ENCODE measurements at regions not wholly inside any gene's neighbourhood (a gene's known extent, or its start where the extent isn't known, plus 50 kb on each side); places are given as distances from the start of the nearest gene placed in this dataset.

DNA sequence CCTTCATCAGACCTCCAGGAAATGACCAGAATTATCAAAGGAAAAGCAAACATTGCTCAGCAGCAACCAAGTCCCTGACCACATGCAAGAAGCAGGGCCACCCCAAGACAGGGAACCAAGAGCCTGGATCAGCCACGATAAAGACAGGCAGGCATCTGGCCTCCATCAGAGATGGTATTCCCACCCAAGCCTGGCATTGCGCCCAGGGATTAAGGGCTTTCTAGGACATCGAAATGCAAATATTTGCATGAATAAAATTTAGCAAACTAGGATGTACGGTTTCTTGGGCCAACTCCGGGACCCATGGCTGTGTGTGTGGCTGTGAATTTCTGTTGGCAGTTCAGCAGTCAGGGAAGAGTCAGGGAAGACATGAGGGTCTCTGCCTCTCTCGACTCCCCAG is 241.4 kb upstream of the DYNLRB2 start:
- no peak for DNase-seq

DNA sequence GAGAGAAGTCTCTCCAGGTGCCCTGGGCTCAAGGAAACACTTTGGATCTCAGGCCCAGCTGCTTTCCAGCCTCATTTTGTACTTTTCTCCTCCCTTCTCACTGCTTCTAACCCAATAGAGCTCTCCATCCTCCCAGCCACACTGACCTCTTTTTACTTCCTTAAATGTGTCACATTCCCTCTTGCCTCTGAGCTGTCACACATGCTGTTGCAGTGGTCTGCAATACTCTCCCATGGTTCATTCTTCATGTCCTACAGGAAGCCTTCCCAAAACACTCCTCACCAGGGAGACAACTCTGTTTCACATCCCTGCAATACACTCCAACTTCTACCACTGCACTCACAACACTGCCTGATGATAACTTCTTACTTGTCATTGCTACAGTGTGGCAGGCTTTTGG is 242.1 kb upstream of the DYNLRB2 start:
- no peak for DNase-seq

DNA sequence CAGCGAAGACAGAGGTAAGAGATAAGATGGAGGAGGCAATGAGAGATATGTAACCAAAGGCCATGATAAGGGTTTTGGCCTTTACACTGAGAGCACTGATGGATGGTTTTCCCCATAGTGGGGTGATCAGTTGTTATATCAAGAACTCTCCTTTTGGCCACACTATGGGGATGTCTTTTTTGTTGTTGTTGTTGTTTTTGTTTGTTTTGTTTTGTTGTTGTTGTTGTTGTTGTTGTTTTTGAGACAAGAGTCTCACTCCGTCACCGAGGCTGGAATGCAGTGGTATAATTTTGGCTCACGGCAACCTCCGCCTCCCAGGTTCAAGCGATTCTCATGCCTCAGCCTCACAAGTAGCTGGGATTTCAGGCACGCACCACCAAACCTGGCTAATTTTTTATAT is 244.8 kb upstream of the DYNLRB2 start:
- DNase-seq = no peak

DNA sequence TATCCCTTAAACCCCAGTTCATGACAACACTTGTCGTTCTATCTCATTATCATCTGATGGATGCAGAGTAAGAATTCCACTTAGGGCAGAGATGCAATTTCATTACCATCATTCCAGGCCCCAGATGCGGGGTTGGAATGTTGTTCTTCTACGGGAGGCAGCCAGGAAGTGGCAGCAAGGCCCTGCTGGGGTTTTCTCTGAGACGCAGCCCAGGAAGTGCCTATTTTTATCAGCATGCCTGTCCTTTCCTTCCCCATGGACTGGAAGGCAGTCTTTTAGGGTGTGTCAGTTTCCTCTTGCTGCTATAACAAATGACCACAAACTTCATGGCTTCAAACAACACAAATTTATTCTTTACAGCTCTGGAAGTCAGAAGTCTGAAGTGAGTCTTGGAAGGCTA is 246.6 kb upstream of the DYNLRB2 start:
- no peak for DNase-seq

DNA sequence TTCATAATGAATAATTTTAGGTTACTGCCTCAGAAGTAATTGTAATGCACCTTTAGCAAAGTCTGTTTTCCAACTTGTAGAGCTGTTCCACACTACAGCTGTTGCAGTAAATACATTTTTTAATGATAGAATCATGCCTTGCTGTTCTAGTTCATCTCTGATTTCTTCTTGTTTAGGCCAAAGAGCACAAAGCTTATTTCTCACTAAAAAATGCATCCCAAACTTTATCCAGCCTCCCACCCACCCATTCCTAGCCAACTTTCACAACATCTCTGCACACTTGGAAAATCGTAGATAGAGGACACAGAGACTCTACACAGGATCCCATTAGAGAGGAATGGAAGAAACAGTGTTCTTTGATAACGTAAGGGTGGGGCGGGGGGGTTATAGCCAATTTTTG is 252.2 kb upstream of the DYNLRB2 start:
- DNase-seq = no peak

DNA sequence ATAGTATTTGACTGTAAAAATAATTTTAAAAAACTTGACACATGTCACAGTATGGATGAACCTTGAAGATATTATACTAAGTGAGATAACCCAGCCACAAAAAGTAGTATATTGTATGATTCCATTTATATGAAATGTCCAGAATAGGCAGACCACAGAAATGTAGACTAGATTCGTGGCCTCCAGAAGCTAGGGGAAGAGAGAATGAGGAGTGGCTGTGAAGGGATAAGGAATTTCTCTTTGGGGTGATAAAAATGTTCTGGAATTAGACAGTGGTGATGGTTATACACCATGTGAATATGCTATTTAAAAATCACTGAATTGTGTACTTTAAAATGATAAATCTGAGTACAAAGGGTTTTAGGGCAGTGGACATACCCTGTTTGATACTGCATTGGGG is 253.1 kb upstream of the DYNLRB2 start:
- DNase-seq = no peak

DNA sequence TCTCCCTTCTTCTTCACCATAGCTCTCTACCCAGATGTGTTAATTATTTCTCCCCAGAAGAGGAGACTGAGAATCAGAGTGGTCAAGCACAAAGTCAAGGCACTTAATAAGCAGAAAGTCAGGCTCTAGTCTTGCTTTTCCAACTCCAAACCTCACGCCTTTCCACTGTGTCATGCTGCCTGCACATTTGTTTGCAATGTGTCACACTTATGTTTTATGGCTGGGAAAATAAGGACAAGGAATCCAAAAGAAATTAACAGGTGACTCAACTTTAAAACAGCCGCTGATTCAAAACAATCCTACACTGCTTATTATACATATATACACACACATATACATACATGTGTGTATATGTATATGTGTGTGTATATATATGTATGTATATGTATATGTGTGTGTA is 255.7 kb upstream of the DYNLRB2 start:
- DNase-seq = no peak

DNA sequence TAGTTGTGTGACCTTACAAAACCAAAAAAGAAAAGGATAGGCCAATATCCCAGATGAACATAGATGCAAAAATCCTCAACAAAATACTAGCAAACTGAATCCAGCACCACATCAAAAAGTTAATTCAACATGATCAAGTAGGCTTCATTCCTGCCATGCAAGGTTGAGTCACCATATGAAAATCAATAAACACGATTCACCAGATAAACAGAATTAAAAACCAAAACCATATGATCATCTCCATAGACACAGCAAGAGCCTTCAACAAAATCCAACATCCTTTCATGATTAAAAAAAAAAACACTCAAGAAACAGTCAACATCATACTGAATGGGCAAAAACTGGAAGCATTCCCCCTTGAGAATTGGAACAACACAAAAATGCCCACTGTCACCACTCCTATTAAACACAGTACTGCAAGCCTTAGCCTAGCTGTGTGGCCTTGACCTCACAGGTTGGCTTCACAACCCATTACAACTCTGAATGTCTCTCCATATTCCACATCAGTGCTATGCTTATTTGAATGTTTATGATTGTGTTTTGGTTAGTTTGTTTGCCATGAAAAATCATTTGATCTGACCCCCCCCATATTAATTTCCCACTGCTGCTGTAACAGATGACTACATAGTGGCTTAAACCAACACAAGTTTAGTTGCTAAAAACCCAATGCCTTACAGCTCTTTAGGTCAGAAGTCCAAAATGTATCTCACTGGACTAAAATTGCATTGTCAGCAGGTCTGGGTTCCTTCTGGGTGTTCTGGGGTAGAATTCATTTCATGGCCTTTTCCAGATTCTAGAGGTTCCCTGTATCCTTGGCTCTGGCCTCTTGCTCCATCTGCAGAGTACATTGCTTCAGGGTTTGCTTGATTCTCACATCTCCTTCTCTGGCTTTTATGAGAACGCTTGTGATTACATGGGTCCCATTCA is 257.1 kb upstream of the DYNLRB2 start:
- no peak for DNase-seq

DNA sequence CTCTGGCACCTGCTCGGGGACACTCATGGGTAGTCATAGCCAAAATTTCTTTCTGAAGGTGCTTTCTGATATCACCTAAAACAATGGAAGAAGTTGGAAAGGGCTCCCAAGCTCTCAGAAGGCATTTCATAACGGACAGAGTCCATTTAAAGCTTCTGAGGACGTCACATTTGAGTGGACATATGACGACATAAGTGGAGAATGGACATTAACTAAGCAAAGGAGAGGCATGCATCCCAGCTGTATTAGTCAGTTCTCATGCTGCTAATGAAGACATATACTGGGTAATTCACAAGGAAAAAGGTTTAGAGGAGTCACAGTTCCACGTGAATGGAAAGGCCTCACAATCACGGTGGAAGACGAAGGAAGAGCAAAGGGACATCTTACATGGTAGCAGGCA is 260.2 kb upstream of the DYNLRB2 start:
- DNase-seq = no peak

DNA sequence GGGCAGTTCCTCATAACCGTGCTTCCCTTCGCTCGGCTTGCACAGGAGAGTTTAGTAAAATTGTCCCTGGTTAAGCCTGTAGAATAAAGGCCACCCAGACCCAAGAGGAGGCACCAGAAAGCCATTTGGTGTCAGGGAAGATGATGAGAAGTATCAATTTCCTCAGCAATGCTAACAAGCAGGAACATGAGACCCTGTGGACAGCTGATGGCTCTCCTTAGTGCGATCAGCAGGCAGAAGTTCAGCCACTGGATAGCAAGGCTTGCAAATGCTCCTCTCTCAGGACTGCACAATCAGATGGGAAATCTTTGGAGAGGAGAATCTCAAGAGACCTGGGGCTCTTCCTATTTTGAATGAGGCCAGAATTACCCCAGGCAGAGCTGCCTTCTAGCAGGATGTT is 261.1 kb upstream of the DYNLRB2 start:
- no peak for DNase-seq

DNA sequence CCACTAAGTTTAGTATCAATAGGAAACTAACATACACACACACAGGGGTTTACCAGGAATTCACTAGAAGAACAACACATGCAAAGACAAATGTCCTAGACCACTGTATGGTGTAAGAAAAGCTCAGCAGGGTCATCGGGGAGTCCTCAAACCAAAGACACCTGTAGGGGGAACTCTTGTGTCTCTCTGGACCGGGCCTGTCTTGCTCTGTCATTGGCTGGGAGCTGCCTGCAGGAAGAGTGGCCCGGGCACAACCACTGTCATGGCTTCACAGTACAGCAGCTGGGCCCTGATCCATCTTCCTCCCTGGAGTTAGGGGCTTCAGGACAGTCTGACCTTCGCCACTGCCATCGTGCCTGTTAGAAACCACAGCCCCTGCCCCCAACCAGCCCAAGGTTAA is 263.6 kb upstream of the DYNLRB2 start:
- no peak for DNase-seq

DNA sequence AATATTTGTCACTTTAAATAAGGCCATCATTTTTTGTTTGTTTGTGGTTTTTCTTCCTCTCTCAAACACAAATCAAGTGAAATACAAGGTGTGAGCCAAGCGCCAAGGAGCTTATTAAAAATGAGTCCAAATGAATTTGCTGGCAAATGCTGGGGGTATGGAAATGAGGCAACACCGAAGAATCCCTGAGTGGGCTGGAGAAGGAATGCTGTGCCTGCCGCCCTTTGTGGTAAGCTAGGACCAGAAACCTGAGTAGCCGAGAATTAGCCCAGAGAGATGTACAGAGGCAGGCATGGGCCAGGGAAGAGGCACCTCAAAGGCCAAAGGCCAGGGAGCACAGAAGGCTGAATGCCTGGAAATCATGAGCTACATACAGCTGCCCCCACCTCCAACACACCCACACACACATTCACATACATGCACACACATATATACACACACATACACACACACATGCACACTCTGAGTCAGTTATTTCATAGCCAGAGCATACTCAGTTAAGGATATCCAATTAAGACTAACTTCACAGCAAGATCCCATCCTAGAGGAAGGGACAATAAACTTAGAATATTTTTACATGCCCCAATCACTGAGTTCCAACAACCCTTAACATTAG is 266.1 kb upstream of the DYNLRB2 start:
- DNase-seq = no peak

DNA sequence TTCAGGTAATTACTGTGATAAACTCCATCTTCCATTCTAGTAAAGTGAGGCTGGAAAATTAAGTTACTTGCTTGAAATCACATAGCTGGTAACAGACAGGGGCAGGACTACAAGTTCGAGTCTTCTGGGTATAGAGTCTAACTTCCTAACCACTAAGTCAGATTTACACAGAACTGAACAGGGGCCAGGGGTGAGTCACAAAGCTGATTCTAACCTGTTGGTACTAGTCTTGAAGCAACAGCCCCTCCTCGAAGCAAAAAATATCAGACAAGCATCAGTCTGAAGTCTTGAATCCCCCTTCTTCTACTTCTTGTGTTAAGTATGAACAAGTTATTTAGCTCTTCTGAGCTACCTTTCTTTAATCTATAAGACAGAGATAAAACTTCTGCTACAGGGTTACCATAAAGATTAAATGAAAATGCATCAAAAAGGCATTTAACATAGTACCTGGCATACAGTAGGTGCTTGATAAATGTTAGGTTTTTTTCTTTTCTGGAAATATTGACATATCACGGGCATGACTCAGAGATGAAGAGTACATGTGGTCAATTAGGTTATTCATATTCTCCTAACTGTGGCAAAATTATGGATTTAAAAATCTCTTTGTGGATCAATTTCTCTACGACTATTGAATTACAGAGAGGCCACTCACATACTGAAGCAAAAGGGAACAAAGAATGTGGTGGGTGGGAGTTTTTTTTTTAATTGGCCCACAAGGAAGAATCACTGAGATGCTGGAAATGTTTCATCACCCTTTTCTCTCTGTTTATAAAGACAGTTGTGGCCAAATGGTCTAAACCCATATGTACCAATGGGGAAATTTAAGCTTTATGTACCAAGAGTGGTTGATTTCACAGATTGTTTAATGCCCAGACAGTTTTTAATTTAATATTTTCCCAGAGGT is 266.9 kb upstream of the DYNLRB2 start:
- DNase-seq = no peak

DNA sequence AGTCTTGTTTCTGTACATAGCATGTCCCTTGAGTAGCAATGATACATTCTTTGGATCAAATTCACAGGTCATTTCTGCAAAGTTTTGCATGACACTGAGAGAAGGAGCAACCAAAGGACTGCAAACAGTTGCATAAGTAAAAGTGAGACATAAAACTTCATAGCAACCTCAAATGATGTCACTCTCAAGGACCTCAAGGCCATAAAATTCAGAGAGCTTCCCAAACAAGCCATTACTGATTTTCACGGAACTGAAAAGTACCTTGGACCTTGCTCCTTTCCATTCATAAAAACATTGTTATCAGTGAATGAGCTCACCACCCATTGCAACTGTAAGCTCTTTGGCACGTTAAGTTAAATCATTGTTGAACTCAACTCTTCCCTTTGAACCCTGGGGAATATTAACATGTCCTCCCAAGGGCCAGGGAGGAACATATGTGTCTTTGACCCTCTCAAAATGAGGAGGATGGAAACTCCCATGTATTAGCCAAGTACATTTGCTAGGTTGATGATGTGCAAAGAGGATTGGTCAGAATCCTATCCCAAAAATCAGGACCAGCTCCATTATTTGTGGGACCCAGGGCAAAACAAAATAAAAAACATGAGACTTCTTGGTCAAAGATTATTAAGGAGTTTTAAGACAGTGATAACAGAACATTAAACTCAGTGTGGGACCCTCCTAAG is 275.0 kb upstream of the DYNLRB2 start:
- DNase-seq = peak; percentile 32

DNA sequence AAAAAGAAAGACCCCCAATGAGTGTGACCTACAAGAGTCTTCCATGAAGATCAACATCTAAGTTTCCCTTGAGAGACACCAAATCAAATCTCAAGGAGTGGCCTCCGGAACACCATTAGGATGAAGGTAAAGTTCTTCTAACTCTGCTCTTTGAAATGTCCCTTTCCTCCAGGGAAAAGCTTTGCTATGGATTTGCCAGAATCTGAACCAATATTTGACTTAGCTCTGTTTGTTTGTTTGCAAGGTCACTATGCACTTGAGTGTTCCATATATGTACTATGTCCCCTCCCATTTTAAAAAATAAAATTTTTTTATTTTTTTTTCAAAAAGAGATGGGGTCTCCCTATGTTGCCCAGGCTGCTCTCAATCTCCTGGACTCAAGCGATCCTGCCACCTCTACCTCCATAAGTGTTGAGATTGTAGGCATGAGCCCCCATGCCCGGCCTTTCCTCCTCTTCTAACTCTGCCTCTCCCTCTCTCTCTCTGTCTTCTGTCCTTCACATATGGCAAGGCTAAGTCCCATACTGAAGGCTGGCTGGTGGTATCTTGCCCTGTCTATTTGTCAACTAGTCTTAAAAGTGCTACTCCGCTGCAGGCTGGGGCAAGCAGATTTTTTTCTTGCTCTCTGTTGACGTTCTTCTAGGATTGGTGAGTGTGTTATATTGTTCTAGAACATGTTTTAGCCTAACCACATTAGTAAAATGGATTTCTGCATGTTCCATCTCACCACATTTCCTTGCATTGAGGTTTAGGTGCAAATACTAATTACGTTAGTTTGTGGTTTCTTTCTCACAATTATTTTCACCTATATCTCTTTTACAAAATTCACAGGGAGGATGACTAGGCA is 276.7 kb upstream of the DYNLRB2 start:
- DNase-seq = no peak

DNA sequence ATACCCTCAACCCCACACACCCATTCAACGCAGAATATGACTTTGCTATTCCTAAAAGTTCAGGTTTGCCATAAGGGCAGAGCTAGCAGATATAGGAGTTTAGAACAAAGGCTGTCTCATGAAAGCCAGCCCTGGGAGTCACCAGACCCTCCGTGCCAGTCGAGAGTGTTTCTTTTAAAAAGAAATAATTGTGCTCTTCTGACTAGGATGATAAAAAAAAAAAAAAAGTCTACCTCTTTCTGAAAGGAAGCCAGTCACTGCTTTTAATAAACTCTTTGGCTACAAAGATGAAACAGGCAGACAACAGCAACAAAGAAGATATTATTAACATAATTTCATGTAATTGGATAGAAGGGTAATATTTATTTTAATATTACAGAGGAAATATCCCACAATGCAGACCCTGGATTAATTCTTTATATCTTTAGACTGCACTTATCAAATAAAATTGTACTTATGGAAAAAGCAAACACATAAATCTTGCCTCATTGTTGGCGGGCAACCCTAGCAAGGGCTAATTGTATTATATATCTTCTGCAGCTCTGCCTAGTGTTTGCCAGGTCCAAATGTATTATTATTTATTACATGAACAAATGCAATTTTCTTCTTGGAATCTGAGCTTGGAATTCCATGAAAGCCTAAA is 277.5 kb upstream of the DYNLRB2 start:
- DNase-seq = no peak

DNA sequence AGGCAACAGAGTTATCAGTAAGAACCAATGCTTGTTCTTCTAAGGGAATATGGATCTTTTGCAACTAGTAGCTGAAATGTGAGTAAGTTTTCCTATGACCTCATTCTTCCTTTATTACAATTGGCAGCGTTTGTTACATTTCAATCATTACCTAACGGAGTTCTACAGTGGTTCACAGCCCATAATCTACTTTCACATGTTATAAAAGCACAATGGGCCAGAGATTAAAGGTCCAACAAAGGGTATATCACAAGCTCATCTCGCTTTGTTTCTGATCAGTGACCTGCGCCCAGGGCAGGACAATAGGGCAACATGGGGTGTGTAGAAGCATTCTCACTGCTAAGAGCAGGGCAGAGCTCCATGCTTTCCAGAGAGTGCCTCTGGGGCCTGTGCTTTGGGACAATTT is 279.9 kb upstream of the DYNLRB2 start:
- no peak for DNase-seq

DNA sequence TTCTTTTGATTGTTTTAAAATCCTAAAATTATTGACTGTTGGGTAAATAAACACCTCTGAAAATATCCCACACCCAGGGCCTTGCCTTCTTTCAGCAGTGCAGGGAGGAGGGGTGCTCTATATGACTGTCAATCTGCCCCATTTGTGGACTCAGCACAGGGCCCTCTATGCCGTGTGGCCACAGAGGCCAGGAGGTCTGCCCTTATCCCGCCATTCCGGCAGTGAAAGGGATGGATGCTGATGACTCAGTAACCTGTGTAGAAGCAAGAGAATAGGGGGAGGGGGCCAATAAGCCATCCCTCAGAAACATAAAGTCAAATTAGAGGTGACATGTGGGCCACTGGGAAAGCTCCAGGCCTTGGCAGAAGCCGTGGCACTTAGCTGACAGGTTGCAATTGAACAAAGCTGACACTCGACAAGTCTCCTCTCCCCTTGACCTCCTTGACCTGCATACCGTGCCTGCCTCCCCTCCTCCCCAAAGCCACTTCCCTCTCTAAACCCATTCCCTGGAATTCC is 281.4 kb upstream of the DYNLRB2 start:
- no peak for DNase-seq

DNA sequence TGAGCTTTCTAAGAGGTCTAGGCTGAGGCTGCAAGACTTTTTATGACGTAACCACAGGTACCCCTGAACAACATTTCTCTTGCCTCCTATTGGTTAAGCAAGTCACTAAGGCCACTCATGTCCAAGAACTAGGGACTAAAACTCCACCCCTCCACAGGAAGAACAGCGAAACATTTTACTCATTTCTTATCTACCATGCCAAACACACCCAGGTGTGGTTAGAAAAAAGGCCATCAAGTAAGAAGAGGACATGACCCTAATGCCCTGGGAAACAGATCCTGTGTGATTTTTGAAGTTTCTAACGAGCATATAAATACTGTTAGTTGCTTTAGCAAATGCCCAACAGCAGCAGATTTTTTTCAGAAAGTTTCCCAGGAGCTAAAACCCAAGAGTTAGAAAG is 282.4 kb upstream of the DYNLRB2 start:
- DNase-seq = no peak

DNA sequence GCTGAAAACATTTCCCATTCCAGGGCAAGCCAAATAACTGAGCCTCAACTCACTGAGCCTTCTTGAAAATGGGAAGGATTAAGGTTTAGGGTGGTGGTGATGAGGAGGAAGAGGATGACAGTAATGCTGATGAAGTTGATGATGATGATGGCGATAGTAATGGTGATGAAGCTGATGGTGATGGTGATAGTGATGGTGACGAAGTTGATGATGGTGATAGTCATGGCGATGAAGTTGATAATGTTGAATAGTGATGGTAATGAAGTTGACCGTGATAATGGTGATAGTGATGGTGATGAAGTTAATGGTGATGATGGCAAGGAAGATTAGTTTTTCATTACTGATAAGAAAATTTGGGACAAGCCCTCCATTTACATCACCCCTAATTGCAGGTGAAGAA is 285.8 kb upstream of the DYNLRB2 start:
- DNase-seq = no peak

DNA sequence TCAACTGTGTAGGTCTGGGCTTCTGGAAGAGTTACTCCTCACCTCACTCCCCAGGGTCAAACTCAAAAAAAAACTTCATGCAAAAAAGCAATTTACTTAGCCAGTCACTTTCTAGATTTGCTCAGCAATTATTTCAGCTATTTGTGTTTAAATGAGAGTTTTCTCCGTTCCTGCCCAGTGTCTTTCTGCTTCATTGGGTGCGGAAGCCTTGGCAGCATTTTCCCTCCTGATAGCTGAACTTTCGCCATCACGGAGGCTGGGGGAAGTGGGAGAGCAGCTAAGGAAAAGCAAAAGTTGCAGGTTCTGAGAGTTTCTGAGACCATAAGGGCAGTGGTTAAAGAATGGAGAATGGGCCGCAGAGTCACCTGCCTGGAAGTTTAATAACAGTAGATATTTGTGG is 287.1 kb upstream of the DYNLRB2 start:
- no peak for DNase-seq
